ENCODE measurements at regions not wholly inside any gene's neighbourhood (a gene's known extent, or its start where the extent isn't known, plus 50 kb on each side); places are given as distances from the start of the nearest gene placed in this dataset.

DNA sequence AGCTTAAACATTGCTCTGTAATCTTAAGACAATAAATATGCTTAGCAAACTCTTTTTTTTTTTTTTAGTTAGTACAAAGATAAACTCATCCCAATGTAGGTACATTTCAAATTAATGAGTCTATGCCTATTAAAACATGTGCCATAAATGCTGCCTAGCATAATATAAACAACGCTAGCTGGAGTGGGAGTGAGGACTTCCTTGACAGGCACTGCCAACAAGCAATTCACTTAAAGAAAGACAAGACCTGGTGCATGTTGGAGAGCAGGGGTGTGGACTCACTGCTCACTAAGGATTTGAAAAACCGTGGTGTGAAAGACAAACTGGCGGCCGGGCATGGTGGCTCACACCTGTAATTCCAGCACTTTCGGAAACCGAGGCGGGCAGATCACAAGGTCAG lies 187.2 kb upstream of the RGS6 start:
- no peak for TF ChIP-seq SIN3A (IDR thresholded peaks at IDR 0.05; ENCODE audit: borderline replicate concordance, insufficient read depth, low read length)
- no peak for TF ChIP-seq POLR2AphosphoS5 (IDR thresholded peaks at IDR 0.05; ENCODE audit: low read depth, low read length)
- no peak for TF ChIP-seq FOXP2 (optimal IDR thresholded peaks at IDR 0.05; ENCODE audit: borderline replicate concordance, extremely low read depth, extremely low read length, insufficient read depth)
- TF ChIP-seq REST (IDR thresholded peaks at IDR 0.05; ENCODE audit: insufficient read depth in 1 of 2, low read depth in 2 of 2, low read length in 2 of 2), result no peak
- TF ChIP-seq TAF1 (IDR thresholded peaks at IDR 0.05; ENCODE audit: borderline replicate concordance, insufficient read depth, low read length), result no peak

GRCh38 chr14:71748196-71748595 lies 184.0 kb upstream of the RGS6 start:
- no peak for TF ChIP-seq FOXP2 (optimal IDR thresholded peaks at IDR 0.05; ENCODE audit: borderline replicate concordance, extremely low read depth, extremely low read length, insufficient read depth)
- no peak for TF ChIP-seq SIN3A (IDR thresholded peaks at IDR 0.05; ENCODE audit: borderline replicate concordance, insufficient read depth, low read length)
- no peak for TF ChIP-seq TAF1 (IDR thresholded peaks at IDR 0.05; ENCODE audit: borderline replicate concordance, insufficient read depth, low read length)
- no peak for TF ChIP-seq REST (IDR thresholded peaks at IDR 0.05; ENCODE audit: insufficient read depth in 1 of 2, low read depth in 2 of 2, low read length in 2 of 2)
- no peak for TF ChIP-seq POLR2AphosphoS5 (IDR thresholded peaks at IDR 0.05; ENCODE audit: low read depth, low read length)

GRCh38 chr14:71749613-71750238 lies 182.5 kb upstream of the RGS6 start:
- no peak for TF ChIP-seq SIN3A (IDR thresholded peaks at IDR 0.05; ENCODE audit: borderline replicate concordance, insufficient read depth, low read length)
- TF ChIP-seq TAF1 (IDR thresholded peaks at IDR 0.05; ENCODE audit: borderline replicate concordance, insufficient read depth, low read length), result no peak

DNA sequence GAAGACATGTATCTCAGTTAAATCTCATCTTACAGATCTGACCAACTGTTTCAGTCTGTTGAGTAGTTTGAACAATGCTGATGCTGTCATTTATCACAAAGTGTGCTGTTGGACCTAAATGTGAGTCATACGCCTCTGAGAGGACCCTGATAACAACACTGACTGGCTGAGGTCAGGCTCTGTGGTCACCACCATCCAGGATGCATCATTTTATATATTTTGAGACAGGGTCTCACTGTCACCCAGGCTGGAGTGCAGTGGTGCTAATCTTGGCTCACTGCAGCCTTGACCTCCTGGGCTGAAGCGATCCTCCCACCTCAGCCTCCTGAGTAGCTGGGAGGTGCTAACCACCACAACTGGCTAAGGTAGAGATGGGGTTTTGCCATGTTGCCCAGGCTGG lies 181.0 kb upstream of the RGS6 start:
- no peak for TF ChIP-seq POLR2AphosphoS5 (IDR thresholded peaks at IDR 0.05; ENCODE audit: low read depth, low read length)

DNA sequence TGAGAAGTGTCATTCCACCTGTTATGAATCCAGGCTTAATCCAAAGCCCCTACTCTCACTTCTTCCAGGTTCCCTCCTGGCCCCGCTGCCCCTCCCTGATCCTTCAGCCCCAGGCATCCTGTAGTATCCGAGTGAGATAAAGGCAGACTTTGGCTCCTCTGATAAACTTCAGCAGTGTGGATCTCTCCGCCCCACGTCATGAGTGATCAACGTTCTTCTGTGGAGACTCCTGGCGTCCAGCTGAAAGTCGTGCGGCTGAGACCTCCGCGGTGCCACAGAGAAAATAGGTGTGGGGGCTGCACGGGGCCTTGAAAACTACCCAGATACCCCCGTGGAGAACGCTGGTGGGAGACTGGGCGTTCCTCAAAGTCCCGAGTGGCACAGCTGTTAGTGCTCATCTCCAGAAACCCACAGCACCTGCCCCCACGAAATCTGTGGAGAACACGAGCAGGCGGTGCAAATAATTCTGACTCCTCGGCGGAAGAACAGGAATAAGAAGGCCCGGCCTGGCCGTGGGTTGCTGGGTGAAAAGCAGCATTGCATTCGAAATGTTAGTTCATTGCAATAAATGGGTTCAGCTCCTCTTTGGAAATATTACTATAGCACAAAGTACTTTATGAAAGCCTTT lies 180.0 kb upstream of the RGS6 start:
- no peak for TF ChIP-seq SIN3A (IDR thresholded peaks at IDR 0.05; ENCODE audit: borderline replicate concordance, insufficient read depth, low read length)
- no peak for TF ChIP-seq TAF1 (IDR thresholded peaks at IDR 0.05; ENCODE audit: borderline replicate concordance, insufficient read depth, low read length)
- no peak for TF ChIP-seq POLR2AphosphoS5 (IDR thresholded peaks at IDR 0.05; ENCODE audit: low read depth, low read length)
- TF ChIP-seq FOXP2 (optimal IDR thresholded peaks at IDR 0.05; ENCODE audit: borderline replicate concordance, extremely low read depth, extremely low read length, insufficient read depth), result no peak
- TF ChIP-seq REST (IDR thresholded peaks at IDR 0.05; ENCODE audit: insufficient read depth in 1 of 2, low read depth in 2 of 2, low read length in 2 of 2), result no peak

GRCh38 chr14:71753126-71753830 lies 179.0 kb upstream of the RGS6 start:
- no peak for TF ChIP-seq TAF1 (IDR thresholded peaks at IDR 0.05; ENCODE audit: borderline replicate concordance, insufficient read depth, low read length)
- TF ChIP-seq SIN3A (IDR thresholded peaks at IDR 0.05; ENCODE audit: borderline replicate concordance, insufficient read depth, low read length), result no peak
- TF ChIP-seq FOXP2 (optimal IDR thresholded peaks at IDR 0.05; ENCODE audit: borderline replicate concordance, extremely low read depth, extremely low read length, insufficient read depth), result peak; percentile 32
